GM18951 (cell line): ENCODE measurements at regions not wholly inside any gene's neighbourhood (a gene's known extent, or its start where the extent isn't known, plus 50 kb on each side); places are given as distances from the start of the nearest gene placed in this dataset.

Experiments
- POLR2A ChIP-seq: IDR thresholded peaks from 4 replicates; pipeline ENCODE4 v1.6.1; 2011; ENCODE audit warnings: mild to moderate bottlenecking; ENCODE audit not compliant: insufficient read length, insufficient read depth; ENCODE audit errors: extremely low read depth
- in situ Hi-C: fragments of 300-500 bp; cut with MboI; formaldehyde crosslinking; loops from one replicate; pipeline ENCODE4 v1.12.0; 2022; ENCODE audit warnings: low sequenced_read_pairs, mixed read lengths, inconsistent platforms; ENCODE audit not compliant: unreplicated experiment

- TF ChIP-seq POLR2A = no peak
- in situ Hi-C loops = no loop called here
These were observed 161.7 kb downstream of the OPA1 start for GRCh38 chr3:193754719-193755118.

GRCh38 chr3:193756536-193756935 is 163.5 kb downstream of the OPA1 start:
- TF ChIP-seq POLR2A = no peak
- in situ Hi-C loops = no loop called here

GRCh38 chr3:193757457-193757856 is 164.4 kb downstream of the OPA1 start:
- TF ChIP-seq POLR2A = no peak
- in situ Hi-C loops = no loop called here

- TF ChIP-seq POLR2A = no peak
- in situ Hi-C loops = no loop called here
These were observed 169.0 kb downstream of the OPA1 start for GRCh38 chr3:193761969-193762368.

GRCh38 chr3:193762657-193763056 is 169.6 kb downstream of the OPA1 start:
- no peak for TF ChIP-seq POLR2A

GRCh38 chr3:193764959-193765358 is 172.0 kb downstream of the OPA1 start:
- no peak for TF ChIP-seq POLR2A
- in situ Hi-C loops = no loop called here

More at GRCh38 chr3:193762657-193763056, 169.6 kb downstream of the OPA1 start:
- in situ Hi-C loops = no loop called here

- TF ChIP-seq POLR2A = no peak
- in situ Hi-C loops = no loop called here
These were observed 174.5 kb downstream of the OPA1 start for GRCh38 chr3:193767353-193768069.

- in situ Hi-C loops = no loop called here
- no peak for TF ChIP-seq POLR2A
These were observed 175.0 kb downstream of the OPA1 start for GRCh38 chr3:193768070-193768394.

GRCh38 chr3:193769437-193769836 is 176.4 kb downstream of the OPA1 start:
- no peak for TF ChIP-seq POLR2A
- in situ Hi-C loops = no loop called here

GRCh38 chr3:193771011-193771652 is 178.1 kb downstream of the OPA1 start:
- no peak for TF ChIP-seq POLR2A
- in situ Hi-C loops = no loop called here

GRCh38 chr3:193771653-193772421 is 178.8 kb downstream of the OPA1 start:
- in situ Hi-C loops = no loop called here
- no peak for TF ChIP-seq POLR2A

- in situ Hi-C loops = no loop called here
- TF ChIP-seq POLR2A = no peak
These were observed 179.4 kb downstream of the OPA1 start for GRCh38 chr3:193772422-193772763.

- TF ChIP-seq POLR2A = no peak
- in situ Hi-C loops = no loop called here
These were observed 180.5 kb downstream of the OPA1 start for GRCh38 chr3:193773266-193774220.

- no peak for TF ChIP-seq POLR2A
- in situ Hi-C loops = no loop called here
These were observed 181.4 kb downstream of the OPA1 start for GRCh38 chr3:193774272-193774915.
